ENCODE measurements at regions not wholly inside any gene's neighbourhood (a gene's known extent, or its start where the extent isn't known, plus 50 kb on each side); places are given as distances from the start of the nearest gene placed in this dataset.

GRCh38 chr20:17023036-17023435 is 203.8 kb upstream of the PCSK2 start:
- no peak for DNase-seq (ENCODE audit: low read depth, low spot score)
- no peaks in the 10 kb centered on the region for H3K9me3 ChIP-seq (replicated peaks; ENCODE audit: control insufficient read depth, insufficient read depth, low read length)
- H3K4me3 ChIP-seq (replicated peaks in 1 of 3; ENCODE audit: insufficient read depth in 1 of 3, low read depth in 1 of 3, low read length in 3 of 3): no peak overlapping the region
- intact Hi-C loops (cut with micrococcal nuclease): no loop called here
- H4K20me1 ChIP-seq (replicated peaks; ENCODE audit: control insufficient read depth, extremely low read depth, insufficient read depth, low read length): no peaks in the 10 kb centered on the region
- H3K27ac ChIP-seq (ENCODE audit: insufficient read depth, low read depth, low read length): no peak overlapping the region
- no peaks in the 10 kb centered on the region for H3K4me1 ChIP-seq (ENCODE audit: control insufficient read depth, extremely low read depth, insufficient read depth, low read length)
- no peak for TF ChIP-seq POLR2A (IDR thresholded peaks at IDR 0.05; ENCODE audit: low read depth, low read length)
- TF ChIP-seq EZH2 (IDR thresholded peaks at IDR 0.05; ENCODE audit: borderline replicate concordance, low read depth, low read length, severe bottlenecking): no peak
- TF ChIP-seq JUN (IDR thresholded peaks at IDR 0.05; ENCODE audit: borderline replicate concordance, insufficient read depth, insufficient read length, low read depth): no peak
- TF ChIP-seq MAX (IDR thresholded peaks at IDR 0.05; ENCODE audit: insufficient read depth, insufficient read length): no peak
- ChIA-PET CTCF (no interaction called here), POLR2A (no interaction called here)
- H3K4me2 ChIP-seq (ENCODE audit: insufficient read depth, low read length): no peak overlapping the region
- no peaks in the 10 kb centered on the region for H3K9me1 ChIP-seq (replicated peaks; ENCODE audit: control insufficient read depth, extremely low read depth, insufficient read depth, low read length)
- H3K79me2 ChIP-seq (ENCODE audit: control insufficient read depth, insufficient read depth, low read length): no peaks in the 10 kb centered on the region
- no peak overlapping the region for H2AFZ ChIP-seq (ENCODE audit: low read depth, low read length)
- FAIRE-seq: no peak
- BruUV-seq (replicated peaks): no TSS peak
- dilution Hi-C loops (cut with MboI; ENCODE audit: extremely low pct_ligation_motif_present, low sequenced_read_pairs): no loop called here
- no peak overlapping the region for H3K9ac ChIP-seq (replicated peaks; ENCODE audit: extremely low read depth, insufficient read depth, low read length)
- no peaks in the 10 kb centered on the region for H3K27me3 ChIP-seq (ENCODE audit: control insufficient read depth in 2 of 2, insufficient read depth in 2 of 2, low read length in 2 of 2)
- no peaks in the 10 kb centered on the region for H3K36me3 ChIP-seq (ENCODE audit: control insufficient read depth in 2 of 2, extremely low read depth in 1 of 2, insufficient read depth in 2 of 2, low read length in 2 of 2)

- DNase-seq (ENCODE audit: low read depth, low spot score): no peak
- dilution Hi-C loops (cut with MboI; ENCODE audit: extremely low pct_ligation_motif_present, low sequenced_read_pairs): no loop called here
- no TSS peak for BruUV-seq (replicated peaks)
- Histone ChIP-seq H3K4me2 (ENCODE audit: insufficient read depth, low read length) (no peak overlapping the region), H3K4me1 (ENCODE audit: control insufficient read depth, extremely low read depth, insufficient read depth, low read length) (no peaks in the 10 kb centered on the region), H3K9me1 (replicated peaks; ENCODE audit: control insufficient read depth, extremely low read depth, insufficient read depth, low read length) (no peaks in the 10 kb centered on the region), H3K27ac (ENCODE audit: insufficient read depth, low read depth, low read length) (no peak overlapping the region), H3K4me3 (replicated peaks in 1 of 3; ENCODE audit: insufficient read depth in 1 of 3, low read depth in 1 of 3, low read length in 3 of 3) (no peak overlapping the region), H3K9me3 (replicated peaks; ENCODE audit: control insufficient read depth, insufficient read depth, low read length) (peaks cover 2% of the 10 kb centered on the region), H3K36me3 (ENCODE audit: control insufficient read depth in 2 of 2, extremely low read depth in 1 of 2, insufficient read depth in 2 of 2, low read length in 2 of 2) (no peaks in the 10 kb centered on the region), H3K9ac (replicated peaks; ENCODE audit: extremely low read depth, insufficient read depth, low read length) (no peak overlapping the region), H3K79me2 (ENCODE audit: control insufficient read depth, insufficient read depth, low read length) (no peaks in the 10 kb centered on the region), H3K27me3 (ENCODE audit: control insufficient read depth in 2 of 2, insufficient read depth in 2 of 2, low read length in 2 of 2) (no peaks in the 10 kb centered on the region), H2AFZ (ENCODE audit: low read depth, low read length) (no peak overlapping the region), H4K20me1 (replicated peaks; ENCODE audit: control insufficient read depth, extremely low read depth, insufficient read depth, low read length) (no peaks in the 10 kb centered on the region)
- CTCF ChIA-PET: no interaction called here
- TF ChIP-seq MYC (IDR thresholded peaks at IDR 0.05; ENCODE audit: low read depth, low read length): no peak
- no peak for TF ChIP-seq POLR2A (IDR thresholded peaks at IDR 0.05; ENCODE audit: low read depth, low read length)
- TF ChIP-seq CTCF (IDR thresholded peaks at IDR 0.05; ENCODE audit: extremely low read depth in 1 of 2, insufficient read depth in 1 of 2, low read depth in 1 of 2, low read length in 2 of 2): no peak
- no peak for TF ChIP-seq JUN (IDR thresholded peaks at IDR 0.05; ENCODE audit: borderline replicate concordance, insufficient read depth, insufficient read length, low read depth)
- TF ChIP-seq GATA2 (IDR thresholded peaks at IDR 0.05; ENCODE audit: insufficient read depth, insufficient read length, low read depth, low read length): no peak
- no peak for TF ChIP-seq EZH2 (IDR thresholded peaks at IDR 0.05; ENCODE audit: borderline replicate concordance, low read depth, low read length, severe bottlenecking)
- TF ChIP-seq MAX (IDR thresholded peaks at IDR 0.05; ENCODE audit: insufficient read depth, insufficient read length): no peak
- TF ChIP-seq POLR2AphosphoS5 (IDR thresholded peaks at IDR 0.05; ENCODE audit: insufficient read depth, low read depth, low read length): no peak
- no peak for TF ChIP-seq FOS (IDR thresholded peaks at IDR 0.05; ENCODE audit: borderline replicate concordance, insufficient read depth, low read length)
- FAIRE-seq: no peak
- intact Hi-C loops (cut with micrococcal nuclease): no loop called here
- POLR2A ChIA-PET: no interaction called here
Observed at GRCh38 chr20:17023806-17024205, 203.0 kb upstream of the PCSK2 start.
